Ishikawa (cell line): ENCODE measurements at regions not wholly inside any gene's neighbourhood (a gene's known extent, or its start where the extent isn't known, plus 50 kb on each side); places are given as distances from the start of the nearest gene placed in this dataset.

ENCODE experiments used
- CEBPB ChIP-seq: IDR thresholded peaks from 2 replicates; pipeline ENCODE4 v1.6.1; 2012
- CREB1 ChIP-seq: IDR thresholded peaks from 2 replicates; pipeline ENCODE4 v1.6.1; 2012; ENCODE audit warnings: low read depth
- EGR1 ChIP-seq: IDR thresholded peaks from 2 replicates; pipeline ENCODE4 v1.6.1; 2012
- EP300 ChIP-seq: IDR thresholded peaks from 2 replicates; pipeline ENCODE4 v1.6.1; 2012; ENCODE audit warnings: borderline replicate concordance
- FOXM1 ChIP-seq: IDR thresholded peaks from 2 replicates; pipeline ENCODE4 v1.6.1; 2012; ENCODE audit warnings: low read depth, borderline replicate concordance
- MAX ChIP-seq: IDR thresholded peaks from 2 replicates; pipeline ENCODE4 v1.6.1; 2012
- RAD21 ChIP-seq: IDR thresholded peaks from 2 replicates; pipeline ENCODE4 v1.6.1; 2012; ENCODE audit warnings: low read depth
- TAF1 ChIP-seq: IDR thresholded peaks from 2 replicates; pipeline ENCODE4 v1.6.1; 2012; ENCODE audit warnings: low read depth, mild to moderate bottlenecking
- TCF12 ChIP-seq: IDR thresholded peaks from 2 replicates; pipeline ENCODE4 v1.6.1; 2012; ENCODE audit warnings: low read depth
- TEAD4 ChIP-seq: IDR thresholded peaks from 2 replicates; pipeline ENCODE4 v1.6.1; 2012
- YY1 ChIP-seq: IDR thresholded peaks from 2 replicates; pipeline ENCODE4 v1.6.1; 2012; ENCODE audit warnings: low read depth
- ZBTB7A ChIP-seq: IDR thresholded peaks from 2 replicates; pipeline ENCODE4 v1.6.1; 2012; ENCODE audit warnings: low read depth
- TF ChIP-seq, protein P1 (sequence below): IDR thresholded peaks from 2 replicates; pipeline ENCODE4 v1.6.1; 2012; ENCODE audit warnings: low read depth, mild to moderate bottlenecking
- TF ChIP-seq, protein P2 (sequence below): IDR thresholded peaks from 2 replicates; pipeline ENCODE4 v1.6.1; 2012

- TF ChIP-seq, protein P1, sequence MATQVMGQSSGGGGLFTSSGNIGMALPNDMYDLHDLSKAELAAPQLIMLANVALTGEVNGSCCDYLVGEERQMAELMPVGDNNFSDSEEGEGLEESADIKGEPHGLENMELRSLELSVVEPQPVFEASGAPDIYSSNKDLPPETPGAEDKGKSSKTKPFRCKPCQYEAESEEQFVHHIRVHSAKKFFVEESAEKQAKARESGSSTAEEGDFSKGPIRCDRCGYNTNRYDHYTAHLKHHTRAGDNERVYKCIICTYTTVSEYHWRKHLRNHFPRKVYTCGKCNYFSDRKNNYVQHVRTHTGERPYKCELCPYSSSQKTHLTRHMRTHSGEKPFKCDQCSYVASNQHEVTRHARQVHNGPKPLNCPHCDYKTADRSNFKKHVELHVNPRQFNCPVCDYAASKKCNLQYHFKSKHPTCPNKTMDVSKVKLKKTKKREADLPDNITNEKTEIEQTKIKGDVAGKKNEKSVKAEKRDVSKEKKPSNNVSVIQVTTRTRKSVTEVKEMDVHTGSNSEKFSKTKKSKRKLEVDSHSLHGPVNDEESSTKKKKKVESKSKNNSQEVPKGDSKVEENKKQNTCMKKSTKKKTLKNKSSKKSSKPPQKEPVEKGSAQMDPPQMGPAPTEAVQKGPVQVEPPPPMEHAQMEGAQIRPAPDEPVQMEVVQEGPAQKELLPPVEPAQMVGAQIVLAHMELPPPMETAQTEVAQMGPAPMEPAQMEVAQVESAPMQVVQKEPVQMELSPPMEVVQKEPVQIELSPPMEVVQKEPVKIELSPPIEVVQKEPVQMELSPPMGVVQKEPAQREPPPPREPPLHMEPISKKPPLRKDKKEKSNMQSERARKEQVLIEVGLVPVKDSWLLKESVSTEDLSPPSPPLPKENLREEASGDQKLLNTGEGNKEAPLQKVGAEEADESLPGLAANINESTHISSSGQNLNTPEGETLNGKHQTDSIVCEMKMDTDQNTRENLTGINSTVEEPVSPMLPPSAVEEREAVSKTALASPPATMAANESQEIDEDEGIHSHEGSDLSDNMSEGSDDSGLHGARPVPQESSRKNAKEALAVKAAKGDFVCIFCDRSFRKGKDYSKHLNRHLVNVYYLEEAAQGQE = no peak
- TF ChIP-seq RAD21 (no peak), ZBTB7A (no peak), CREB1 (no peak), EGR1 (no peak), TEAD4 (no peak), MAX (no peak), YY1 (no peak), EP300 (no peak), CEBPB (no peak), TCF12 (no peak), FOXM1 (no peak), TAF1 (no peak)
- TF ChIP-seq, protein P2, sequence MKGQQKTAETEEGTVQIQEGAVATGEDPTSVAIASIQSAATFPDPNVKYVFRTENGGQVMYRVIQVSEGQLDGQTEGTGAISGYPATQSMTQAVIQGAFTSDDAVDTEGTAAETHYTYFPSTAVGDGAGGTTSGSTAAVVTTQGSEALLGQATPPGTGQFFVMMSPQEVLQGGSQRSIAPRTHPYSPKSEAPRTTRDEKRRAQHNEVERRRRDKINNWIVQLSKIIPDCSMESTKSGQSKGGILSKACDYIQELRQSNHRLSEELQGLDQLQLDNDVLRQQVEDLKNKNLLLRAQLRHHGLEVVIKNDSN = no peak
Measured at GRCh38 chr5:9781275-9781674, 151.1 kb upstream of the TAS2R1 start.
